C4-2B (cell line): ENCODE measurements at regions not wholly inside any gene's neighbourhood (a gene's known extent, or its start where the extent isn't known, plus 50 kb on each side); places are given as distances from the start of the nearest gene placed in this dataset.

Source experiments
- H3K27ac ChIP-seq: fragments of 450-650 bp; 2 replicates; pipeline ENCODE4 v1.5.1; 2017
- CTCF ChIP-seq: fragments of 450-650 bp; conservative IDR thresholded peaks from 2 replicates; pipeline ENCODE4 v1.5.1; 2017; ENCODE audit warnings: mild to moderate bottlenecking
- ZFX ChIP-seq: fragments of 450-650 bp; IDR thresholded peaks from 2 replicates; pipeline ENCODE4 v1.6.1; 2017

GRCh38 chrX:40197071-40197470, 99.3 kb upstream of the BCOR start:
- no peak for TF ChIP-seq ZFX
- no peak for TF ChIP-seq CTCF
- H3K27ac ChIP-seq = no peak overlapping the region

GRCh38 chrX:40195368-40195767, 97.6 kb upstream of the BCOR start:
- TF ChIP-seq ZFX = no peak
- no peak for TF ChIP-seq CTCF
- no peak overlapping the region for H3K27ac ChIP-seq

- TF ChIP-seq CTCF (no peak), ZFX (no peak)
Observed at GRCh38 chrX:40192196-40192595, 94.4 kb upstream of the BCOR start.

GRCh38 chrX:40189637-40190036, 91.9 kb upstream of the BCOR start:
- H3K27ac ChIP-seq = no peak overlapping the region
- no peak for TF ChIP-seq ZFX
- TF ChIP-seq CTCF = no peak

More at GRCh38 chrX:40192196-40192595, 94.4 kb upstream of the BCOR start:
- no peak overlapping the region for H3K27ac ChIP-seq

- H3K27ac ChIP-seq = no peak overlapping the region
- TF ChIP-seq ZFX (no peak), CTCF (no peak)
Observed at GRCh38 chrX:40188573-40189417, 91.0 kb upstream of the BCOR start.

GRCh38 chrX:40184968-40185367, 87.2 kb upstream of the BCOR start:
- no peak for TF ChIP-seq ZFX
- TF ChIP-seq CTCF = no peak
- H3K27ac ChIP-seq = no peak overlapping the region

GRCh38 chrX:40182615-40183014, 84.9 kb upstream of the BCOR start:
- no peak overlapping the region for H3K27ac ChIP-seq
- TF ChIP-seq CTCF (no peak), ZFX (no peak)
